H1 (cell line): ENCODE measurements at regions not wholly inside any gene's neighbourhood (a gene's known extent, or its start where the extent isn't known, plus 50 kb on each side); places are given as distances from the start of the nearest gene placed in this dataset. TPM values are rescaled to one million over a fixed set of nuclear protein-coding genes. Genes with fewer than 3 reads are reported as not detected.

Source experiments
- small RNA-seq: library from polyadenylated mRNA; stranded (forward); fragments of <200 nt; extraction: miRNeasy Mini kit (QIAGEN cat#:217004); gene quantifications from one replicate; pipeline ENCODE3, GENCODE V24; 2013; ENCODE audit not compliant: insufficient read depth

Small RNA genes lying in the stretch of these regions (small RNA-seq; reads per million reads assigned to genes)
- not detected for gene AL591926.1
- not detected for gene AL591926.4
- gene AL591926.5 = not detected
- gene AL591926.6 = not detected
- gene AL591926.8 = not detected
- not detected for gene AL591926.9
- gene RF00019 = not detected
- not detected for gene RF00156
- gene RN7SL565P = not detected
